Left ventricle myocardium superior (tissue), 1 donor: ENCODE measurements at regions not wholly inside any gene's neighbourhood (a gene's known extent, or its start where the extent isn't known, plus 50 kb on each side); places are given as distances from the start of the nearest gene placed in this dataset.

Source experiments
- ATAC-seq: fragments of 200-7000 bp; cut with Tn5 transposase; one replicate; pipeline ENCODE4 v1.9.1; 2020; ENCODE audit warnings: mild to moderate bottlenecking, moderate library complexity
- DNase-seq: peaks from one replicate; pipeline ENCODE4 v3.0.0-alpha.2; 2020
- intact Hi-C: fragments of 100-400 bp; cut with micrococcal nuclease; formaldehyde crosslinking; loops from one replicate; pipeline ENCODE4 v1.11.0; 2022
- donor health status: DM: no; HTN: yes; CAD: no; lungs with severe emphysema.

- intact Hi-C loops, result no loop called here
- DNase-seq (no peak), ATAC-seq (no peak)
Measured at GRCh38 chr11:123273616-123274015, 78.6 kb upstream of the CLMP start.

- intact Hi-C loops, result no loop called here
- DNase-seq (no peak), ATAC-seq (no peak)
Measured at GRCh38 chr11:123272565-123272964, 77.5 kb upstream of the CLMP start.

- DNase-seq, result no peak
- intact Hi-C loops, result no loop called here
- ATAC-seq, result no peak
Measured at GRCh38 chr11:123268156-123268555, 73.1 kb upstream of the CLMP start.

GRCh38 chr11:123265951-123266350, 70.9 kb upstream of the CLMP start:
- no peak for DNase-seq
- intact Hi-C loops, result no loop called here
- ATAC-seq, result no peak

- DNase-seq (no peak), ATAC-seq (no peak)
- intact Hi-C loops, result no loop called here
Measured at GRCh38 chr11:123264431-123264780, 69.4 kb upstream of the CLMP start.

- peak; percentile 97 for ATAC-seq
- intact Hi-C loops, result no loop called here
- peak; percentile 91 for DNase-seq
Measured at GRCh38 chr11:123261345-123262106, 66.5 kb upstream of the CLMP start.

- DNase-seq, result no peak
- ATAC-seq, result no peak
- intact Hi-C loops, result no loop called here
Measured at GRCh38 chr11:123260511-123261211, 65.6 kb upstream of the CLMP start.

GRCh38 chr11:123258877-123259276, 63.8 kb upstream of the CLMP start:
- no peak for ATAC-seq
- DNase-seq, result no peak
- intact Hi-C loops, result no loop called here

GRCh38 chr11:123257370-123257769, 62.3 kb upstream of the CLMP start:
- intact Hi-C loops, result no loop called here
- ATAC-seq (no peak), DNase-seq (no peak)

GRCh38 chr11:123255909-123256308, 60.9 kb upstream of the CLMP start:
- intact Hi-C loops, result no loop called here
- no peak for ATAC-seq

GRCh38 chr11:123254357-123254756, 59.3 kb upstream of the CLMP start:
- ATAC-seq (no peak), DNase-seq (no peak)
- intact Hi-C loops, result no loop called here

More at GRCh38 chr11:123255909-123256308, 60.9 kb upstream of the CLMP start:
- no peak for DNase-seq

GRCh38 chr11:123253911-123254310, 58.9 kb upstream of the CLMP start:
- DNase-seq (no peak), ATAC-seq (no peak)
- intact Hi-C loops, result no loop called here

- DNase-seq, result no peak
- intact Hi-C loops, result no loop called here
- ATAC-seq, result no peak
Measured at GRCh38 chr11:123253223-123253622, 58.2 kb upstream of the CLMP start.

GRCh38 chr11:123251657-123252344, 56.8 kb upstream of the CLMP start:
- ATAC-seq, result peak; percentile 88
- intact Hi-C loops, result no loop called here
- peak; percentile 78 for DNase-seq

GRCh38 chr11:123250892-123251656, 56.0 kb upstream of the CLMP start:
- ATAC-seq (no peak), DNase-seq (no peak)
- intact Hi-C loops, result no loop called here

GRCh38 chr11:123249354-123249753, 54.3 kb upstream of the CLMP start:
- ATAC-seq, result no peak
- DNase-seq, result no peak
- intact Hi-C loops, result loop anchor here (5.0 kb wide), 1 partner anchor 137 kb away; no protein-coding TSS in a partner anchor

GRCh38 chr11:123247813-123248379, 52.8 kb upstream of the CLMP start:
- ATAC-seq (no peak), DNase-seq (no peak)
- intact Hi-C loops, result loop anchor here (5.0 kb wide), 1 partner anchor 136 kb away; no protein-coding TSS in a partner anchor

- ATAC-seq, result no peak
- intact Hi-C loops, result loop anchor here (5.0 kb wide), 1 partner anchor 135 kb away; no protein-coding TSS in a partner anchor
- DNase-seq, result no peak
Measured at GRCh38 chr11:123247496-123247799, 52.4 kb upstream of the CLMP start.
